ENCODE measurements at regions not wholly inside any gene's neighbourhood (a gene's known extent, or its start where the extent isn't known, plus 50 kb on each side); places are given as distances from the start of the nearest gene placed in this dataset.

- TF ChIP-seq CTCF (IDR thresholded peaks at IDR 0.05) (no peak), JAZF1 (CRISPR knock-in tag; IDR thresholded peaks at IDR 0.05) (no peak), TP53 (CRISPR knock-in tag; IDR thresholded peaks at IDR 0.05) (no peak), IRF2 (CRISPR knock-in tag; IDR thresholded peaks at IDR 0.05; ENCODE audit: borderline replicate concordance, low read depth) (no peak), ZNF281 (CRISPR knock-in tag; IDR thresholded peaks at IDR 0.05) (no peak), JUN (CRISPR knock-in tag; IDR thresholded peaks at IDR 0.05) (no peak), NR2C2 (CRISPR knock-in tag; IDR thresholded peaks at IDR 0.05) (no peak), ETV6 (CRISPR knock-in tag; IDR thresholded peaks at IDR 0.05) (no peak), ZNF671 (CRISPR knock-in tag; IDR thresholded peaks at IDR 0.05) (no peak), NR3C1 (CRISPR knock-in tag; conservative IDR thresholded peaks at IDR 0.05; ENCODE audit: low read depth) (no peak)
- TF ChIP-seq, protein P1, sequence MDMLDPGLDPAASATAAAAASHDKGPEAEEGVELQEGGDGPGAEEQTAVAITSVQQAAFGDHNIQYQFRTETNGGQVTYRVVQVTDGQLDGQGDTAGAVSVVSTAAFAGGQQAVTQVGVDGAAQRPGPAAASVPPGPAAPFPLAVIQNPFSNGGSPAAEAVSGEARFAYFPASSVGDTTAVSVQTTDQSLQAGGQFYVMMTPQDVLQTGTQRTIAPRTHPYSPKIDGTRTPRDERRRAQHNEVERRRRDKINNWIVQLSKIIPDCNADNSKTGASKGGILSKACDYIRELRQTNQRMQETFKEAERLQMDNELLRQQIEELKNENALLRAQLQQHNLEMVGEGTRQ (CRISPR knock-in tag; IDR thresholded peaks at IDR 0.05), result no peak
- TF ChIP-seq, protein P2, sequence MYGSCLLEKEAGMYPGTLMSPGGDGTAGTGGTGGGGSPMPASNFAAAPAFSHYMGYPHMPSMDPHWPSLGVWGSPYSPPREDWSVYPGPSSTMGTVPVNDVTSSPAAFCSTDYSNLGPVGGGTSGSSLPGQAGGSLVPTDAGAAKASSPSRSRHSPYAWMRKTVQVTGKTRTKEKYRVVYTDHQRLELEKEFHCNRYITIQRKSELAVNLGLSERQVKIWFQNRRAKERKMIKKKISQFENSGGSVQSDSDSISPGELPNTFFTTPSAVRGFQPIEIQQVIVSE (CRISPR knock-in tag; IDR thresholded peaks at IDR 0.05; ENCODE audit: borderline replicate concordance), result no peak
- TF ChIP-seq, protein P3, sequence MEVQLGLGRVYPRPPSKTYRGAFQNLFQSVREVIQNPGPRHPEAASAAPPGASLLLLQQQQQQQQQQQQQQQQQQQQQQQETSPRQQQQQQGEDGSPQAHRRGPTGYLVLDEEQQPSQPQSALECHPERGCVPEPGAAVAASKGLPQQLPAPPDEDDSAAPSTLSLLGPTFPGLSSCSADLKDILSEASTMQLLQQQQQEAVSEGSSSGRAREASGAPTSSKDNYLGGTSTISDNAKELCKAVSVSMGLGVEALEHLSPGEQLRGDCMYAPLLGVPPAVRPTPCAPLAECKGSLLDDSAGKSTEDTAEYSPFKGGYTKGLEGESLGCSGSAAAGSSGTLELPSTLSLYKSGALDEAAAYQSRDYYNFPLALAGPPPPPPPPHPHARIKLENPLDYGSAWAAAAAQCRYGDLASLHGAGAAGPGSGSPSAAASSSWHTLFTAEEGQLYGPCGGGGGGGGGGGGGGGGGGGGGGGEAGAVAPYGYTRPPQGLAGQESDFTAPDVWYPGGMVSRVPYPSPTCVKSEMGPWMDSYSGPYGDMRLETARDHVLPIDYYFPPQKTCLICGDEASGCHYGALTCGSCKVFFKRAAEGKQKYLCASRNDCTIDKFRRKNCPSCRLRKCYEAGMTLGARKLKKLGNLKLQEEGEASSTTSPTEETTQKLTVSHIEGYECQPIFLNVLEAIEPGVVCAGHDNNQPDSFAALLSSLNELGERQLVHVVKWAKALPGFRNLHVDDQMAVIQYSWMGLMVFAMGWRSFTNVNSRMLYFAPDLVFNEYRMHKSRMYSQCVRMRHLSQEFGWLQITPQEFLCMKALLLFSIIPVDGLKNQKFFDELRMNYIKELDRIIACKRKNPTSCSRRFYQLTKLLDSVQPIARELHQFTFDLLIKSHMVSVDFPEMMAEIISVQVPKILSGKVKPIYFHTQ (CRISPR knock-in tag; IDR thresholded peaks at IDR 0.05), result no peak
- TF ChIP-seq, protein P4, sequence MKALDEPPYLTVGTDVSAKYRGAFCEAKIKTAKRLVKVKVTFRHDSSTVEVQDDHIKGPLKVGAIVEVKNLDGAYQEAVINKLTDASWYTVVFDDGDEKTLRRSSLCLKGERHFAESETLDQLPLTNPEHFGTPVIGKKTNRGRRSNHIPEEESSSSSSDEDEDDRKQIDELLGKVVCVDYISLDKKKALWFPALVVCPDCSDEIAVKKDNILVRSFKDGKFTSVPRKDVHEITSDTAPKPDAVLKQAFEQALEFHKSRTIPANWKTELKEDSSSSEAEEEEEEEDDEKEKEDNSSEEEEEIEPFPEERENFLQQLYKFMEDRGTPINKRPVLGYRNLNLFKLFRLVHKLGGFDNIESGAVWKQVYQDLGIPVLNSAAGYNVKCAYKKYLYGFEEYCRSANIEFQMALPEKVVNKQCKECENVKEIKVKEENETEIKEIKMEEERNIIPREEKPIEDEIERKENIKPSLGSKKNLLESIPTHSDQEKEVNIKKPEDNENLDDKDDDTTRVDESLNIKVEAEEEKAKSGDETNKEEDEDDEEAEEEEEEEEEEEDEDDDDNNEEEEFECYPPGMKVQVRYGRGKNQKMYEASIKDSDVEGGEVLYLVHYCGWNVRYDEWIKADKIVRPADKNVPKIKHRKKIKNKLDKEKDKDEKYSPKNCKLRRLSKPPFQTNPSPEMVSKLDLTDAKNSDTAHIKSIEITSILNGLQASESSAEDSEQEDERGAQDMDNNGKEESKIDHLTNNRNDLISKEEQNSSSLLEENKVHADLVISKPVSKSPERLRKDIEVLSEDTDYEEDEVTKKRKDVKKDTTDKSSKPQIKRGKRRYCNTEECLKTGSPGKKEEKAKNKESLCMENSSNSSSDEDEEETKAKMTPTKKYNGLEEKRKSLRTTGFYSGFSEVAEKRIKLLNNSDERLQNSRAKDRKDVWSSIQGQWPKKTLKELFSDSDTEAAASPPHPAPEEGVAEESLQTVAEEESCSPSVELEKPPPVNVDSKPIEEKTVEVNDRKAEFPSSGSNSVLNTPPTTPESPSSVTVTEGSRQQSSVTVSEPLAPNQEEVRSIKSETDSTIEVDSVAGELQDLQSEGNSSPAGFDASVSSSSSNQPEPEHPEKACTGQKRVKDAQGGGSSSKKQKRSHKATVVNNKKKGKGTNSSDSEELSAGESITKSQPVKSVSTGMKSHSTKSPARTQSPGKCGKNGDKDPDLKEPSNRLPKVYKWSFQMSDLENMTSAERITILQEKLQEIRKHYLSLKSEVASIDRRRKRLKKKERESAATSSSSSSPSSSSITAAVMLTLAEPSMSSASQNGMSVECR (CRISPR knock-in tag; IDR thresholded peaks at IDR 0.05; ENCODE audit: borderline replicate concordance), result no peak
These were observed 353.7 kb upstream of the AKR1E2 start for GRCh38 chr10:4472190-4472904.
